Endothelial cell (in vitro differentiated cells): ENCODE measurements at regions not wholly inside any gene's neighbourhood (a gene's known extent, or its start where the extent isn't known, plus 50 kb on each side); places are given as distances from the start of the nearest gene placed in this dataset.

Experiments
- DNase-seq: peaks from one replicate; pipeline ENCODE4 v3.0.0; 2021; ENCODE audit warnings: low spot score
- H3K27ac Mint-ChIP-seq: one replicate; pipeline ENCODE4 v1.8.0; 2021; ENCODE audit warnings: mixed read lengths, inconsistent platforms; ENCODE audit not compliant: unreplicated experiment
- H3K27me3 Mint-ChIP-seq: one replicate; pipeline ENCODE4 v1.8.0; 2021; ENCODE audit warnings: mild to moderate bottlenecking, moderate library complexity, mixed read lengths, inconsistent platforms; ENCODE audit not compliant: unreplicated experiment
- H3K36me3 Mint-ChIP-seq: one replicate; pipeline ENCODE4 v1.8.0; 2021; ENCODE audit warnings: mild to moderate bottlenecking, low read depth, mixed read lengths, inconsistent platforms; ENCODE audit not compliant: unreplicated experiment
- H3K4me1 Mint-ChIP-seq: one replicate; pipeline ENCODE4 v1.8.0; 2021; ENCODE audit warnings: mild to moderate bottlenecking, mixed read lengths, inconsistent platforms; ENCODE audit not compliant: unreplicated experiment
- H3K4me3 Mint-ChIP-seq: one replicate; pipeline ENCODE4 v1.8.0; 2021; ENCODE audit warnings: mild to moderate bottlenecking, mixed read lengths, inconsistent platforms; ENCODE audit not compliant: unreplicated experiment
- H3K9me3 Mint-ChIP-seq: one replicate; pipeline ENCODE4 v1.8.0; 2021; ENCODE audit warnings: mixed read lengths, inconsistent platforms; ENCODE audit not compliant: unreplicated experiment
- TF ChIP-seq, protein P1 (sequence below): fragments of 200-600 bp; sonication (generic); IDR thresholded peaks from one replicate; pipeline ENCODE4 v1.5.0; 2021; ENCODE audit warnings: antibody characterized with exemption; ENCODE audit not compliant: unreplicated experiment

DNA sequence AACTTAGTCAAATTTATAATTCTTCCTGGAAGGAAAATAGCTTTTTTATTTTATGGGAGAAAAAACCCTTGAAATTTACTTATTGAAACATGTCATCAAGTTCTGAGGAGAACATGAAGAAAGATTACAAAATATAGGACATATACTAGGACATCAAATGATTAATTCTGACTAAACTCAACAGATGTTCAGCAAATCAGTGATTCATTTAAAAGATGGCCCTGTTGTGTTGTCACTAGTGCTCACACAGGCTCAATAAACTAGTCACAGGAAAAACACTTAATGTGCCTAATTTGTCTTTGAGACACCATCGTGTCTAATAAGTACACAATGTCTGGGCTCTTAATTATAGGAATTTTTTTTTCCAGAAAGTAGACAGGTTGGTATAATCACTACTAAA lies 223.8 kb upstream of the TMTC4 start:
- Mint-ChIP-seq H3K36me3 (no peaks in the 10 kb centered on the region), H3K27ac (no peak overlapping the region), H3K4me3 (no peak overlapping the region), H3K27me3 (no peaks in the 10 kb centered on the region), H3K9me3 (no peaks in the 10 kb centered on the region), H3K4me1 (no peaks in the 10 kb centered on the region)
- TF ChIP-seq, protein P1, sequence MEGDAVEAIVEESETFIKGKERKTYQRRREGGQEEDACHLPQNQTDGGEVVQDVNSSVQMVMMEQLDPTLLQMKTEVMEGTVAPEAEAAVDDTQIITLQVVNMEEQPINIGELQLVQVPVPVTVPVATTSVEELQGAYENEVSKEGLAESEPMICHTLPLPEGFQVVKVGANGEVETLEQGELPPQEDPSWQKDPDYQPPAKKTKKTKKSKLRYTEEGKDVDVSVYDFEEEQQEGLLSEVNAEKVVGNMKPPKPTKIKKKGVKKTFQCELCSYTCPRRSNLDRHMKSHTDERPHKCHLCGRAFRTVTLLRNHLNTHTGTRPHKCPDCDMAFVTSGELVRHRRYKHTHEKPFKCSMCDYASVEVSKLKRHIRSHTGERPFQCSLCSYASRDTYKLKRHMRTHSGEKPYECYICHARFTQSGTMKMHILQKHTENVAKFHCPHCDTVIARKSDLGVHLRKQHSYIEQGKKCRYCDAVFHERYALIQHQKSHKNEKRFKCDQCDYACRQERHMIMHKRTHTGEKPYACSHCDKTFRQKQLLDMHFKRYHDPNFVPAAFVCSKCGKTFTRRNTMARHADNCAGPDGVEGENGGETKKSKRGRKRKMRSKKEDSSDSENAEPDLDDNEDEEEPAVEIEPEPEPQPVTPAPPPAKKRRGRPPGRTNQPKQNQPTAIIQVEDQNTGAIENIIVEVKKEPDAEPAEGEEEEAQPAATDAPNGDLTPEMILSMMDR = no peak
- DNase-seq = no peak

- H3K9me3 Mint-ChIP-seq = no peaks in the 10 kb centered on the region
- H3K36me3 Mint-ChIP-seq = no peaks in the 10 kb centered on the region
- no peak for DNase-seq
- no peaks in the 10 kb centered on the region for H3K27me3 Mint-ChIP-seq
- no peak overlapping the region for H3K27ac Mint-ChIP-seq
- TF ChIP-seq, protein P1 = no peak
- no peaks in the 10 kb centered on the region for H3K4me1 Mint-ChIP-seq
- no peak overlapping the region for H3K4me3 Mint-ChIP-seq
Observed at GRCh38 chr13:100895651-100896050, 221.1 kb upstream of the TMTC4 start.

DNA sequence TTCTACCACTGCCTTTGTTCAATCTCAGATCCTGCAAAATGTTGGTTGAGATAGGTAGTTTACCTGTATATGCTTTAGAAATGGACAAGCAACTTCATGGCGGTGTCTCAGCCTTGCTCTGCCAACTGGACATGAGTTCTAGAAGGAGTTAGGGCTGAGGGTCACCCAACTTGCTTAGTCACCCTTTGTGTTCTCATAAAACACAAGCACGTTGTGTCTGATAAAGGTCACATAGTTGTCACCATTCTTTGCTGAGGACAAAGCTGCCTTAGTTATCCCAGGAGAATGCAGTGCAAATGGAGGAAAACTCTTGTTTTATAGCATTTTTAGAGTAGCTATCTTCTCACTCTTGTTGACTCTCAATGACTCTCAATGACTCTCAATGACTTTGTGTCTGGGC lies 218.4 kb upstream of the TMTC4 start:
- Mint-ChIP-seq H3K27me3 (no peaks in the 10 kb centered on the region), H3K27ac (no peak overlapping the region), H3K36me3 (no peaks in the 10 kb centered on the region), H3K4me3 (no peak overlapping the region), H3K9me3 (no peaks in the 10 kb centered on the region), H3K4me1 (peaks cover under 1% of the 10 kb centered on the region)
- TF ChIP-seq, protein P1 = no peak
- DNase-seq = no peak

DNA sequence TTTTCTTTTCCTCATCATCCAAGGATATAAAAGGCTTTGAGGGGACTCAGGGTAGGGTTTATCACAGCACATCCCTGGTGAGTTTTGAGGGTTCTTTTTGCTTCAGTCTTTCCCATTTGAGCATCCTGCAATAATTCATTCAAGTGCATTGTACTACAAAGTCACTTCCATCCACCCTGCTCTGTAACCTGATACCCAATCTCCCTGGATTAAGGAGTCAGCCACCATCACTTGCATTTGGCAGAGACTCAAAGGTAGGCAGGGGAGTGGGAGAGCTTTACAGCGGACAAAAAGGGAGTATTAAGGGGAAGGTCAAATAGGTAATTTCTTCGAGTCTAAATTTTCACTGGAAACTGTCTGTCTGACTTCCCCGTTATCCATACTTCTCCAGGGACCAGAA lies 216.1 kb upstream of the TMTC4 start:
- TF ChIP-seq, protein P1 = no peak
- Mint-ChIP-seq H3K27ac (no peak overlapping the region), H3K36me3 (no peaks in the 10 kb centered on the region), H3K27me3 (no peaks in the 10 kb centered on the region), H3K4me3 (no peak overlapping the region), H3K9me3 (no peaks in the 10 kb centered on the region), H3K4me1 (peaks cover 4% of the 10 kb centered on the region)
- DNase-seq = no peak

GRCh38 chr13:100887729-100888151 lies 213.1 kb upstream of the TMTC4 start:
- Mint-ChIP-seq H3K4me3 (no peak overlapping the region), H3K36me3 (no peaks in the 10 kb centered on the region), H3K9me3 (no peaks in the 10 kb centered on the region), H3K27me3 (no peaks in the 10 kb centered on the region), H3K27ac (no peak overlapping the region), H3K4me1 (peaks cover 4% of the 10 kb centered on the region)
- no peak for DNase-seq
- TF ChIP-seq, protein P1 = no peak
